DOHH2 (cell line): ENCODE measurements at regions not wholly inside any gene's neighbourhood (a gene's known extent, or its start where the extent isn't known, plus 50 kb on each side); places are given as distances from the start of the nearest gene placed in this dataset.

Experiments
- H3F3A ChIP-seq: fragments of 200-600 bp; sonication (generic), shearing (Covaris generic); 2 replicates; pipeline ENCODE4 v1.6.0; 2016; ENCODE audit warnings: antibody characterized with exemption, mild to moderate bottlenecking; ENCODE audit not compliant: control insufficient read depth, insufficient read depth
- H3K27ac ChIP-seq: fragments of 200-600 bp; sonication (generic); 2 replicates; pipeline ENCODE4 v1.5.1; 2014; ENCODE audit warnings: low read depth, mild to moderate bottlenecking, low read length, moderate library complexity
- H3K27me3 ChIP-seq: fragments of 200-600 bp; sonication (generic); 2 replicates; pipeline ENCODE4 v1.6.1; 2014; ENCODE audit warnings: mild to moderate bottlenecking, low read length, mixed read lengths; ENCODE audit not compliant: control insufficient read depth
- H3K36me3 ChIP-seq: fragments of 200-600 bp; sonication (generic); 2 replicates; pipeline ENCODE4 v1.6.1; 2014; ENCODE audit warnings: mild to moderate bottlenecking, low read length, moderate library complexity, mixed read lengths; ENCODE audit not compliant: control insufficient read depth
- H3K4me1 ChIP-seq: fragments of 200-600 bp; sonication (generic); 2 replicates; pipeline ENCODE4 v1.6.1; 2014; ENCODE audit warnings: mild to moderate bottlenecking, low read length, mixed read lengths; ENCODE audit not compliant: control insufficient read depth
- H3K4me2 ChIP-seq: fragments of 200-600 bp; sonication (generic); 2 replicates; pipeline ENCODE4 v1.6.0; 2014; ENCODE audit warnings: mild to moderate bottlenecking, low read length, moderate library complexity
- H3K4me3 ChIP-seq: fragments of 200-600 bp; sonication (generic); 2 replicates; pipeline ENCODE4 v1.5.1; 2014; ENCODE audit warnings: mild to moderate bottlenecking, low read length, mixed read lengths
- H3K79me2 ChIP-seq: fragments of 200-600 bp; sonication (generic); 2 replicates; pipeline ENCODE4 v1.6.1; 2014; ENCODE audit warnings: mild to moderate bottlenecking, low read length, mixed read lengths; ENCODE audit not compliant: control insufficient read depth
- H3K9me2 ChIP-seq: fragments of 200-600 bp; sonication (generic); replicated peaks from 2 replicates; pipeline ENCODE4 v1.6.1; 2014; ENCODE audit warnings: mild to moderate bottlenecking, low read length, mixed read lengths; ENCODE audit not compliant: control insufficient read depth
- H3K9me3 ChIP-seq: fragments of 200-600 bp; sonication (generic); 2 replicates; pipeline ENCODE4 v1.6.1; 2014; ENCODE audit warnings: antibody characterized with exemption, low read length, mixed read lengths; ENCODE audit not compliant: control insufficient read depth, insufficient read depth
- H4K20me1 ChIP-seq: fragments of 200-600 bp; sonication (generic); 2 replicates; pipeline ENCODE4 v1.6.0; 2014; ENCODE audit warnings: low read depth, mild to moderate bottlenecking, antibody characterized with exemption, low read length, moderate library complexity; ENCODE audit not compliant: control insufficient read depth, insufficient read depth
- CTCF ChIP-seq: fragments of 200-600 bp; sonication (generic); IDR thresholded peaks from one replicate; pipeline ENCODE4 v1.5.1; 2014; ENCODE audit warnings: antibody characterized with exemption, mild to moderate bottlenecking, low read depth, low read length; ENCODE audit not compliant: poor library complexity, severe bottlenecking
- EZH2phosphoT487 ChIP-seq: fragments of 200-600 bp; sonication (generic); IDR thresholded peaks from 2 replicates; pipeline ENCODE4 v1.6.1; 2017; ENCODE audit warnings: borderline replicate concordance, mild to moderate bottlenecking, antibody characterized with exemption, low read length, moderate library complexity, mixed read lengths

GRCh38 chr5:125301711-125302110, 555.3 kb upstream of the ZNF608 start:
- Histone ChIP-seq H3K79me2 (no peaks in the 10 kb centered on the region), H3K4me3 (no peak overlapping the region), H3F3A (no peaks in the 10 kb centered on the region), H3K9me2 (no peaks in the 10 kb centered on the region), H3K27ac (no peak overlapping the region), H3K36me3 (no peaks in the 10 kb centered on the region), H3K27me3 (no peaks in the 10 kb centered on the region), H4K20me1 (no peaks in the 10 kb centered on the region), H3K9me3 (no peaks in the 10 kb centered on the region), H3K4me1 (no peaks in the 10 kb centered on the region), H3K4me2 (no peak overlapping the region)
- TF ChIP-seq EZH2phosphoT487 (no peak), CTCF (no peak)

- TF ChIP-seq EZH2phosphoT487, result no peak
- no peak for TF ChIP-seq CTCF
- no peak overlapping the region for H3K4me3 ChIP-seq
- H4K20me1 ChIP-seq, result no peaks in the 10 kb centered on the region
- no peaks in the 10 kb centered on the region for H3F3A ChIP-seq
- no peaks in the 10 kb centered on the region; the same call in 1 of the 2 replicates for H3K9me3 ChIP-seq
- no peak overlapping the region for H3K27ac ChIP-seq
- no peak overlapping the region for H3K4me2 ChIP-seq
- no peaks in the 10 kb centered on the region for H3K27me3 ChIP-seq
- H3K79me2 ChIP-seq, result no peaks in the 10 kb centered on the region
- H3K36me3 ChIP-seq, result no peaks in the 10 kb centered on the region
- no peaks in the 10 kb centered on the region for H3K4me1 ChIP-seq
- H3K9me2 ChIP-seq, result no peaks in the 10 kb centered on the region
Measured at GRCh38 chr5:125302577-125302976, 556.1 kb upstream of the ZNF608 start.

GRCh38 chr5:125306741-125307140, 560.3 kb upstream of the ZNF608 start:
- Histone ChIP-seq H3K27ac (no peak overlapping the region), H3F3A (no peaks in the 10 kb centered on the region)

More at GRCh38 chr5:125306741-125307140, 560.3 kb upstream of the ZNF608 start:
- Histone ChIP-seq H3K4me2 (no peak overlapping the region), H3K9me2 (no peaks in the 10 kb centered on the region), H3K4me3 (no peak overlapping the region), H3K9me3 (no peaks in the 10 kb centered on the region; the same call in 1 of the 2 replicates), H3K79me2 (no peaks in the 10 kb centered on the region), H3K4me1 (no peaks in the 10 kb centered on the region), H4K20me1 (no peaks in the 10 kb centered on the region), H3K27me3 (no peaks in the 10 kb centered on the region), H3K36me3 (no peaks in the 10 kb centered on the region)
- TF ChIP-seq CTCF (no peak), EZH2phosphoT487 (no peak)
